Occipital lobe (tissue), 1 donor: ENCODE measurements at regions not wholly inside any gene's neighbourhood (a gene's known extent, or its start where the extent isn't known, plus 50 kb on each side); places are given as distances from the start of the nearest gene placed in this dataset.

Experiments used
- DNase-seq: peaks from one replicate; lab custom pipeline; 2025; lab: John Stamatoyannopoulos, UW

DNA sequence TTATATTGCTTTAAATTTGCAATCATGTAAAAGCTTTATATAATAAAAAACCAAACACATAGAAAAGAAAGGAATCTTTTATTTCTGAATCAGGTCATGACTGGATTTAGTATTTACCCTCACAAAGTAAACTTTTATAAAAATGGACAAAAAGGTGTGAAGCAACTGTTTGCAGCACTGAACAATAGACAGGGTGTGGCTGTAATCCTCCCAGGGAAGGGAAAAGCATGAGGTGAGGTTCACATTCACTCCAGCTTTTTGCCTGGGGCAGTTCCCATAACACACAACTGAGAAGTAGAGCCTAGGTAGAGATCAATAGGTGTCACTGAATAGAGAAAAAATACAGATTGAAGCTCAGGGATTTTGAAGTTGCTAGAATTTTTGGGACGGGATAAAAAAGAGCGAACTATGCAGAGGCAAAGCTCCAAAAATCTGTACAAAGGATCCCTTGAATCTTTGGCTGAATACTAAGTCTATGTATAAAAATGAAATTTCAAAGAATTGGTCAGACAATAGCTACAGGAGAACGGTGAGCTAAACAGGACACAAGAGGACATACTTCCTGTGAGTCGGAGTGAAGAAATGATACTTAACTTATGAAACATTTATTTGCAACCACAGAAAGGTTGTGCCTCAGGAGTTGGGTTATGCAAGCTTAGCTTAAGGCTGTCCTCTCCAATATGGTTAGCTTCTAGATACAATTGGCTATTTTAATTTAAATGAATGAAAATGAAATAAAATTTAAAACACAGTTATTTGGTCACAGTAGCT is 162.0 kb upstream of the ZP4 start:
- DNase-seq = no peak

- DNase-seq = no peak
These were observed 138.4 kb upstream of the ZP4 start for GRCh38 chr1:238029126-238029525.

DNA sequence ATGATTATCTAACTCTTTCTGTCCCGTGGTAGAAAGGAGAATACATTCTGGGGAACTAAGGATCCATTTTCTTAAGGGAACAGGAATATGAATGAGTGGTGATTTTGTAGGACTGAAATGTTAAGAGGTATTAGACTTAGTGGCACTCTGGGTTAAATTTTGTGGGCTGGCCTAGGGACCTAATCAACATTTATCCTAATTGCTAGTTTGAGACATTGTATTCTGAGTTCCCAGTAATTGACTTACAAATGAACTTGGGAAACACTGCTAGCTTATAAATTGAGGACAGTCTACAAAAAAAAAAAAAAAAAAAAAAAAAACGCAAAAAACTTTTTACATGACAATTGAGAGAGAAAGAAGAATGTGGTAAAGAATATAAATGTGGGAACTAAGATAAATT is 136.6 kb upstream of the ZP4 start:
- no peak for DNase-seq

- no peak for DNase-seq
These were observed 132.4 kb upstream of the ZP4 start for GRCh38 chr1:238023137-238023536.

- no peak for DNase-seq
These were observed 127.5 kb upstream of the ZP4 start for GRCh38 chr1:238018214-238018613.

DNA sequence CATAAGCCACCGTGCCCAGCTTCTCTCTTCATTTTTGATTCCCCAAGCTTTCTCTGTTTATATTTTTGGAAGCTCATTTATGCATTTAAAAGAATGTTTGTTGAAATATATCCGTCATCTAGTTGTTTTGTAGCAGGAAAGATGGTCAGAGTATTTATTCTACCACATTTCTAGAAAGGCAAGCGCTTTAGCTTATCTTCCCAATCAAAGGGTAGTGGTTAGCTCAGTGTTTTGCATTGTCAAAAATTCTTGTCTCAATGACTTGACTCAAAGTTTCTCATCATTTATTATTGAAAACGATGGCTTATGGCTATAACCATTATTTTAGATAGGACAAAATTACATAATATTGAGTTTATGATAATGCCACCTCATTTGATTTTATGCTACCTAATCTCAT is 116.1 kb upstream of the ZP4 start:
- no peak for DNase-seq

GRCh38 chr1:238005116-238005515 is 114.4 kb upstream of the ZP4 start:
- DNase-seq = no peak

GRCh38 chr1:238001818-238002217 is 111.1 kb upstream of the ZP4 start:
- DNase-seq = no peak

DNA sequence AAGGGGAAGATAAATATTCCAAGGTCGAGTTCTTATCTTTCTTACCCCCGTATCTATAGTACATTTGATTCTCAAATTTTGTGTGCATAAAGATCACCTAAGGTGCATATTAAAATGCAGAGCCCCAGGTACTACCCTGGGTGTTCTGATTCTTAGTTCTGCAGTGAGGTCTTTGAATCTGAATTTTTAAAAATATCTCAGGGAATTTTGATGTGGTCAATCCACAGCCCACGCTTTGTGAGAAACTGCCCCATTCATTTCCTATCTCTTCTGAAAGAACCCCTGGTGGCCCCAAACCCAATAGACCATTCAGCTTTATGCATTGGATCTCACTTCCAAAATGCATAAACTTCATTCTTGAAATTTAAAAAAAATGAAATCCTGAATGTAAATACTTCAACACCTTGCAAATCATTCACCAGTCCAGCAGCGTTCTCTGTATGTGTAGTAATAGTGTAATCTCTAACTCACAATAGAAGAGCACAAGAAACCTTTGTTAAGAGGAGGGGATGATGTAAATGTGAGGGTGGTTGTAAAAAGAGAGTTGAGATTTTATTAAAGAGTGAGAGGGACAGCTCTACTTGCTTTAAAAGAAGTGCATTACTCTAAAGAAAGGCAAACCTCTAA is 108.8 kb upstream of the ZP4 start:
- DNase-seq = no peak

- no peak for DNase-seq
These were observed 107.9 kb upstream of the ZP4 start for GRCh38 chr1:237998581-237998980.

- no peak for DNase-seq
These were observed 92.8 kb upstream of the ZP4 start for GRCh38 chr1:237983496-237983895.

- DNase-seq = no peak
These were observed 90.5 kb upstream of the ZP4 start for GRCh38 chr1:237981223-237981622.

- DNase-seq = no peak
These were observed 85.6 kb upstream of the ZP4 start for GRCh38 chr1:237976331-237976730.

DNA sequence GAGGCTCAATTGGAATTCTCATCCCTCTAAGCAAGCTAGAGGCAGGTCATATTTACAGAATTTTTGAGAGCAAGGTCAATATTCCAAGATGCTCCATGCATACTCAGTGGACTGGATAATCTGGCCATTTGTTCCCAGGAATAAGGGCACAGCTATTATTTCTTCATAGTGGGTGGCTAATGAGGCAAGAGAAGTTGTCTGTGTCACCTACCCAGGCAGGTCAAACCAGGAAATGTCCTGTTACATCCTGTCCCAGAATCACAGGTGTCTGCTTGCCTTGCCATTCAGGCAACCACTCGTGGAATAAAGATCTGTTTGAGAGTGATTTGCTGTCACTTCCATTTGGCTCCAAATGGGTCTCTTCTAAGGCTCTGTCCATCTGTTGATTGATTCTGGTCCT is 85.2 kb upstream of the ZP4 start:
- DNase-seq = no peak

DNA sequence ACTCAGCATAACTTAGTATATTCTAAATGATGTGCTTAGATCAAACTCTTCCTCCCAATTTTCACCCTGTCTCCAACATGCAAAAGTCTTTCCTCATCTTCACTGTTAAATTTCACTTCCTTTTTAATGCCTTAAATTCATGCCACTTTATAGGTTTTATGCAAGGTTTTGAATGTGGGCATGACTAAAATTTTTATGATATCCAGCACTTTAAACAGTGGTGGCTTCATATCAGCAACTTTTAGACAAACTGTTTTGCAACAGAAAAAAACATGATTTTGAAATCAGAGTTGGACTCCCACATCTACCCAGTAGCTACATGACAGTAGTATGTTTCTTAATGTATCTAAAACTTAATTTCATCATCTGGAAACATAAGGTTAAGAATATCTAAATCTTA is 84.7 kb upstream of the ZP4 start:
- no peak for DNase-seq

DNA sequence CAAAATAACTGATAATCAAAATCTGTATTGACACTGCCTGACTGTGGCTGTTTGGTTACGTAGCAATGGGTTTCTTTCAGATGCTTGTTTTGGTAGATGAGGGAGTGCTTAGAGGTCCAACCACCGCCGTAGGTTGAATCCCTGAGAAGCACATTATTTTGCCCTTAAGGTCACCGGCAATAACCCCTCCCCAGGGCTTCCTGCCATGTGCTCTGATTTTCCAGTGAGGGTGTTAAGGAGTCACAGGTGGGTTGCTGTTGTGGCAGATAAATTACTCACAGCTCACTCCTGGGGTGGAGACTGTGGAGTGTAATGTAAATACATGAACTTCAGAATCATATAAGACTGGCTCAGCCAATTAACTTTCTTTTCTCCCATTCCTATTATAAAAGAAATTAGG is 81.5 kb upstream of the ZP4 start:
- no peak for DNase-seq

DNA sequence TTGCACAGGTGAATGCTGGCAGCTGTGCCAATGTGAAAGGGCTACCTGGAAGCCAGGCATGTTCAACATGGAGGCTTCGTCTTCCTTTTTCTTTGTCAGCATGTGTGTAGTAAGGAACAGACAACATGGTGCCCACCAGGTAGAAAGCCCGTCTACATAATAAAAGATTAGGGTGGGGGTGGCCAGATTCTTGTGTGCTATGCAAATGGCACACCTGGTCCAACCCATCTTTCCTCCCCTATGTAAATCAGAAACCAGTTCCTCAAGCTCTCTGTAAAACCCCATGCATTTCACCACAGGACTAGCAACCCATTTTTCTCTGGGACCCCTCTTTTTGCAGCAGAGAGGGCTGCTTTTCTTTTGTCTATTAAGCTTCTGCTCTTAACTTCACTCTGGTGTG is 72.3 kb upstream of the ZP4 start:
- no peak for DNase-seq

DNA sequence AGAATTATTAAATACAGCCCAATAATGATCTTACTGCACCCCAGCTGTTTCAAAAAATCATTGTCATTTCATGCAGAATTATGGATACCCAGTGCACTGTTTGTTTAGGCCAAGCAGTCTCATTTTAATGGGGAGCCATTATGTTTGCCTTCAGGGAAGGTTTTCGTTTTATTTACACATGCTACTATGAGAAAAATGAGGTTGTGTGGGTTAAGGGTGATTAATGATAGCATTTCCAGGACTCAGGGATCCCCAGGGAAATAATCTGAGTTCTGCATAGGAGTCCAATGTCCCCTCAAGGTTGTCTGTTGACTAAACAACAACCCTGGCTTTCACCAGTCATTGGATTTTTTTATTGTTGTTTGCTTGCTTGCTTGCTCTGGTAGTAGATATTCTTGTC is 71.0 kb upstream of the ZP4 start:
- DNase-seq = no peak

- DNase-seq = no peak
These were observed 69.1 kb upstream of the ZP4 start for GRCh38 chr1:237959838-237960237.

- DNase-seq = no peak
These were observed 62.5 kb upstream of the ZP4 start for GRCh38 chr1:237953238-237953637.
